IMR-90 (cell line): ENCODE measurements at regions not wholly inside any gene's neighbourhood (a gene's known extent, or its start where the extent isn't known, plus 50 kb on each side); places are given as distances from the start of the nearest gene placed in this dataset.

ENCODE experiments used
- ATAC-seq: fragments of 200-7000 bp; cut with Tn5 transposase; 2 replicates; pipeline ENCODE4 v1.9.1; 2020; ENCODE audit warnings: low read depth, mild to moderate bottlenecking, moderate library complexity
- BruUV-seq: library from RNA; stranded (reverse); fragments of 400-500 nt; replicated peaks from 2 replicates; lab custom pipeline; 2021; lab: Mats Ljungman, UMichigan
- CTCF ChIA-PET: fragments of 300-600 bp; formaldehyde crosslinking; extraction: SDS; loops from one replicate; lab custom pipeline; 2021; ENCODE audit warnings: antibody characterized with exemption; lab: Yijun Ruan, JAX
- POLR2A ChIA-PET: fragments of 300-600 bp; sonication (Branson Sonifier 250); formaldehyde crosslinking; loops from one replicate; lab custom pipeline; 2022; ENCODE audit warnings: antibody characterized with exemption; ENCODE audit not compliant: unreplicated experiment; lab: Charles Lee
- DNase-seq: peaks from one replicate; pipeline ENCODE4 v3.0.0; 2013
- H2AFZ ChIP-seq: replicated peaks from 2 replicates; pipeline ENCODE3; 2013; ENCODE audit warnings: low read length, mild to moderate bottlenecking; ENCODE audit not compliant: poor library complexity
- H2AK5ac ChIP-seq: 2 replicates; pipeline ENCODE4 v1.6.1; 2013; ENCODE audit warnings: low read depth, low read length, inconsistent platforms
- H2AK9ac ChIP-seq: replicated peaks from 2 replicates; pipeline ENCODE3; 2013; ENCODE audit warnings: mild to moderate bottlenecking, low read depth, low read length, moderate library complexity; ENCODE audit not compliant: poor library complexity
- H2BK120ac ChIP-seq: 2 replicates; pipeline ENCODE4 v1.6.1; 2013; ENCODE audit warnings: low read depth, low read length, inconsistent platforms
- H2BK15ac ChIP-seq: 3 replicates; pipeline ENCODE4 v1.6.1; 2013; ENCODE audit warnings: low read depth, low read length, inconsistent platforms
- H2BK20ac ChIP-seq: 2 replicates; pipeline ENCODE4 v1.6.1; 2013; ENCODE audit warnings: low read depth, mild to moderate bottlenecking, inconsistent platforms, low read length, moderate library complexity
- H2BK5ac ChIP-seq: 2 replicates; pipeline ENCODE4 v1.6.1; 2013; ENCODE audit warnings: mild to moderate bottlenecking, low read depth, low read length, inconsistent platforms; ENCODE audit not compliant: poor library complexity, severe bottlenecking
- H3K14ac ChIP-seq: replicated peaks from 2 replicates; pipeline ENCODE4 v1.6.1; 2013; ENCODE audit warnings: low read depth, low read length, inconsistent platforms
- H3K18ac ChIP-seq: 2 replicates; pipeline ENCODE4 v1.6.1; 2013; ENCODE audit warnings: low read depth, low read length, control low read depth
- H3K23ac ChIP-seq: 2 replicates; pipeline ENCODE4 v1.6.1; 2013; ENCODE audit warnings: low read depth, low read length, inconsistent platforms
- H3K27ac ChIP-seq: 2 replicates; pipeline ENCODE4 v1.5.1; 2013; ENCODE audit warnings: mild to moderate bottlenecking, control low read depth, low read length; ENCODE audit not compliant: insufficient read depth
- H3K27me3 ChIP-seq: 2 replicates; pipeline ENCODE4 v1.6.1; 2013; ENCODE audit warnings: low read length; ENCODE audit not compliant: control insufficient read depth, insufficient read depth
- H3K36me3 ChIP-seq: 2 replicates; pipeline ENCODE4 v1.6.1; 2013; ENCODE audit warnings: low read length, mixed read lengths; ENCODE audit not compliant: control insufficient read depth, insufficient read depth
- H3K4ac ChIP-seq: 2 replicates; pipeline ENCODE4 v1.6.1; 2013; ENCODE audit warnings: low read depth, low read length, inconsistent platforms
- H3K4me1 ChIP-seq: 2 replicates; pipeline ENCODE4 v1.6.1; 2013; ENCODE audit warnings: low read length, mixed read lengths; ENCODE audit not compliant: control insufficient read depth, insufficient read depth
- H3K4me2 ChIP-seq: 2 replicates; pipeline ENCODE4 v1.6.1; 2013; ENCODE audit warnings: low read depth, mild to moderate bottlenecking, control low read depth, low read length, moderate library complexity
- H3K4me3 ChIP-seq: 2 replicates; pipeline ENCODE4 v1.5.1; 2013; ENCODE audit warnings: low read depth, mild to moderate bottlenecking, control low read depth, low read length, moderate library complexity; ENCODE audit not compliant: insufficient read depth
- H3K56ac ChIP-seq: 2 replicates; pipeline ENCODE4 v1.6.1; 2013; ENCODE audit warnings: low read length, inconsistent platforms; ENCODE audit not compliant: insufficient read depth; ENCODE audit errors: extremely low read depth
- H3K79me1 ChIP-seq, 2 experiments: 2 replicates each; pipeline ENCODE4 v1.6.1; 2013; ENCODE audit warnings: low read length in 2 of 2, inconsistent platforms in 1 of 2, low read depth in 1 of 2
- H3K9ac ChIP-seq: 2 replicates; pipeline ENCODE4 v1.6.1; 2013; ENCODE audit warnings: low read depth, low read length, control low read depth
- H3K9me1 ChIP-seq: 2 replicates; pipeline ENCODE4 v1.6.1; 2013; ENCODE audit warnings: low read length, inconsistent platforms; ENCODE audit not compliant: insufficient read depth
- H3K9me3 ChIP-seq: 2 replicates; pipeline ENCODE4 v1.6.1; 2013; ENCODE audit warnings: low read length; ENCODE audit not compliant: control insufficient read depth, insufficient read depth
- H4K20me1 ChIP-seq: 2 replicates; pipeline ENCODE4 v1.6.1; 2013; ENCODE audit warnings: low read length, inconsistent platforms; ENCODE audit not compliant: insufficient read depth
- H4K5ac ChIP-seq: 2 replicates; pipeline ENCODE4 v1.6.1; 2013; ENCODE audit warnings: mild to moderate bottlenecking, low read depth, low read length, control low read depth
- H4K8ac ChIP-seq, 2 experiments: 2 replicates each; pipeline ENCODE4 v1.6.1; 2013; ENCODE audit warnings: low read depth in 2 of 2, low read length in 2 of 2, control low read depth in 1 of 2, inconsistent platforms in 1 of 2
- H4K91ac ChIP-seq: 2 replicates; pipeline ENCODE4 v1.6.1; 2013; ENCODE audit warnings: low read depth, low read length, inconsistent platforms; ENCODE audit not compliant: insufficient read depth
- BHLHE40 ChIP-seq: fragments of 150-350 bp; IDR thresholded peaks from 2 replicates; pipeline ENCODE4 v1.6.1; 2016; ENCODE audit warnings: mild to moderate bottlenecking, low read depth, low read length
- NFE2L2 ChIP-seq: fragments of 150-350 bp; IDR thresholded peaks from 2 replicates; pipeline ENCODE4 v1.6.1; 2016; ENCODE audit warnings: low read depth, mild to moderate bottlenecking, low read length
- RFX5 ChIP-seq: IDR thresholded peaks from 2 replicates; pipeline ENCODE4 v1.8.0; 2012; ENCODE audit warnings: low read depth, mild to moderate bottlenecking, low read length, moderate library complexity
- WGBS, 2 experiments: methylation state at CpG; one replicate each; pipeline versions ENCODE4 v1.1.5 to v1.1.7; 2013; ENCODE audit warnings: missing lambda C conversion rate in 2 of 2; ENCODE audit not compliant: insufficient read length in 1 of 2; ENCODE audit errors: extremely low coverage in 2 of 2; 5-methylcytosine and 5-hydroxymethylcytosine counted together
- dilution Hi-C: fragments of 300-500 bp; cut with HindIII; formaldehyde crosslinking; loops from one replicate; pipeline ENCODE4 v1.14.3; 2018; ENCODE audit warnings: low sequenced_read_pairs; ENCODE audit not compliant: unreplicated experiment
- in situ Hi-C: fragments of 300-500 bp; cut with MboI; formaldehyde crosslinking; loops from 3 replicates; pipeline ENCODE4 v1.14.3; 2019; ENCODE audit warnings: low sequenced_read_pairs, inconsistent platforms, mixed read lengths
- intact Hi-C: fragments of 100-400 bp; cut with micrococcal nuclease; formaldehyde crosslinking; loops from 2 replicates; pipeline ENCODE4 v1.10.0; 2022

GRCh38 chr12:127781336-127781735, 485.6 kb upstream of the TMEM132C start:
- Histone ChIP-seq H3K4ac (no peak overlapping the region), H3K23ac (no peak overlapping the region), H3K27me3 (no peaks in the 10 kb centered on the region), H3K9me1 (no peaks in the 10 kb centered on the region), H3K56ac (no peak overlapping the region), H3K27ac (no peak overlapping the region), H2BK20ac (no peak overlapping the region), H3K4me1 (no peaks in the 10 kb centered on the region), H3K14ac (no peak overlapping the region), H3K79me1 (no peaks in the 10 kb centered on the region), H3K9me3 (peaks cover 19% of the 10 kb centered on the region; the same call in 1 of the 2 replicates), H2BK120ac (no peak overlapping the region), H4K20me1 (no peaks in the 10 kb centered on the region), H4K5ac (no peak overlapping the region), H4K91ac (no peak overlapping the region), H3K36me3 (no peaks in the 10 kb centered on the region), H3K9ac (no peak overlapping the region), H2BK5ac (no peak overlapping the region), H3K18ac (no peak overlapping the region), H2AFZ (no peak overlapping the region), H2AK9ac (no peak overlapping the region), H4K8ac (no peak overlapping the region), H2AK5ac (no peak overlapping the region), H3K4me2 (no peak overlapping the region), H2BK15ac (no peak overlapping the region), H3K4me3 (no peak overlapping the region)
- dilution Hi-C loops (no loop called here), in situ Hi-C loops (no loop called here), intact Hi-C loops (no loop called here)
- POLR2A ChIA-PET, result no interaction called here
- no CpG with 5 or more reads among the region's 5 CpGs for WGBS, 2 experiments
- CTCF ChIA-PET, result no interaction called here
- DNase-seq (no peak), ATAC-seq (no peak)
- BruUV-seq, result no TSS peak
- TF ChIP-seq BHLHE40, result no peak
- no peak for TF ChIP-seq RFX5
- TF ChIP-seq NFE2L2, result no peak
